ENCODE measurements at regions not wholly inside any gene's neighbourhood (a gene's known extent, or its start where the extent isn't known, plus 50 kb on each side); places are given as distances from the start of the nearest gene placed in this dataset.

- TF ChIP-seq CTCF (IDR thresholded peaks at IDR 0.05; ENCODE audit: insufficient read depth, low read depth, low read length): no peak
- no peak for DNase-seq (ENCODE audit: low read depth)
- H3K4me3 ChIP-seq (ENCODE audit: low read depth, low read length): no peak overlapping the region
Measured at GRCh38 chr7:125057963-125058362, 128.3 kb upstream of the POT1 start.

GRCh38 chr7:125055376-125055775 lies 125.8 kb upstream of the POT1 start:
- no peak for DNase-seq (ENCODE audit: low read depth)
- no peak for TF ChIP-seq CTCF (IDR thresholded peaks at IDR 0.05; ENCODE audit: insufficient read depth, low read depth, low read length)

GRCh38 chr7:125046767-125047166 lies 117.1 kb upstream of the POT1 start:
- no peak for DNase-seq (ENCODE audit: low read depth)
- no peak for TF ChIP-seq CTCF (IDR thresholded peaks at IDR 0.05; ENCODE audit: insufficient read depth, low read depth, low read length)
- no peak overlapping the region for H3K4me3 ChIP-seq (ENCODE audit: low read depth, low read length)

More at GRCh38 chr7:125055376-125055775, 125.8 kb upstream of the POT1 start:
- H3K4me3 ChIP-seq (ENCODE audit: low read depth, low read length): no peak overlapping the region

- H3K4me3 ChIP-seq (ENCODE audit: low read depth, low read length): no peak overlapping the region
- no peak for TF ChIP-seq CTCF (IDR thresholded peaks at IDR 0.05; ENCODE audit: insufficient read depth, low read depth, low read length)
- DNase-seq (ENCODE audit: low read depth): no peak
Measured at GRCh38 chr7:125033506-125033905, 103.9 kb upstream of the POT1 start.

- no peak for DNase-seq (ENCODE audit: low read depth)
- TF ChIP-seq CTCF (IDR thresholded peaks at IDR 0.05; ENCODE audit: insufficient read depth, low read depth, low read length): no peak
- H3K4me3 ChIP-seq (ENCODE audit: low read depth, low read length): no peak overlapping the region
Measured at GRCh38 chr7:125032943-125033342, 103.3 kb upstream of the POT1 start.

- H3K4me3 ChIP-seq (ENCODE audit: low read depth, low read length): no peak overlapping the region
- no peak for DNase-seq (ENCODE audit: low read depth)
- no peak for TF ChIP-seq CTCF (IDR thresholded peaks at IDR 0.05; ENCODE audit: insufficient read depth, low read depth, low read length)
Measured at GRCh38 chr7:125030756-125031387, 101.2 kb upstream of the POT1 start.

- TF ChIP-seq CTCF (IDR thresholded peaks at IDR 0.05; ENCODE audit: insufficient read depth, low read depth, low read length): no peak
- no peak overlapping the region for H3K4me3 ChIP-seq (ENCODE audit: low read depth, low read length)
- no peak for DNase-seq (ENCODE audit: low read depth)
Measured at GRCh38 chr7:125025620-125026019, 96.0 kb upstream of the POT1 start.
